ENCODE measurements at regions not wholly inside any gene's neighbourhood (a gene's known extent, or its start where the extent isn't known, plus 50 kb on each side); places are given as distances from the start of the nearest gene placed in this dataset.

- DNase-seq, result no peak
Observed at GRCh38 chr11:112404112-112404511, 143.5 kb upstream of the PLET1 start.

GRCh38 chr11:112408517-112408916, 147.9 kb upstream of the PLET1 start:
- no peak for DNase-seq

GRCh38 chr11:112410325-112410724, 149.7 kb upstream of the PLET1 start:
- no peak for DNase-seq

GRCh38 chr11:112412383-112412782, 151.7 kb upstream of the PLET1 start:
- no peak for DNase-seq

GRCh38 chr11:112417339-112417738, 156.7 kb upstream of the PLET1 start:
- DNase-seq, result no peak

- DNase-seq, result no peak
Observed at GRCh38 chr11:112418438-112418837, 157.8 kb upstream of the PLET1 start.

GRCh38 chr11:112421879-112422278, 161.2 kb upstream of the PLET1 start:
- no peak for DNase-seq

GRCh38 chr11:112425121-112425520, 164.5 kb upstream of the PLET1 start:
- DNase-seq, result no peak

- no peak for DNase-seq
Observed at GRCh38 chr11:112437096-112437495, 176.4 kb upstream of the PLET1 start.

- DNase-seq, result no peak
Observed at GRCh38 chr11:112439614-112440013, 179.0 kb upstream of the PLET1 start.

- DNase-seq, result peak; percentile 31
Observed at GRCh38 chr11:112440518-112440917, 179.9 kb upstream of the PLET1 start.

- DNase-seq, result no peak
Observed at GRCh38 chr11:112448168-112448567, 187.5 kb upstream of the PLET1 start.

GRCh38 chr11:112448806-112449205, 188.1 kb upstream of the PLET1 start:
- DNase-seq, result no peak

- no peak for DNase-seq
Observed at GRCh38 chr11:112451250-112451649, 190.6 kb upstream of the PLET1 start.

GRCh38 chr11:112453601-112454577, 193.2 kb upstream of the PLET1 start:
- peak; percentile 36 for DNase-seq

GRCh38 chr11:112454841-112455240, 194.2 kb upstream of the PLET1 start:
- DNase-seq, result no peak

GRCh38 chr11:112455791-112456190, 195.1 kb upstream of the PLET1 start:
- no peak for DNase-seq

- no peak for DNase-seq
Observed at GRCh38 chr11:112457532-112457931, 196.9 kb upstream of the PLET1 start.

- DNase-seq, result peak; percentile 25
Observed at GRCh38 chr11:112459001-112459400, 198.3 kb upstream of the PLET1 start.

- no peak for DNase-seq
Observed at GRCh38 chr11:112460141-112460540, 199.5 kb upstream of the PLET1 start.

- no peak for DNase-seq
Observed at GRCh38 chr11:112464949-112465348, 204.3 kb upstream of the PLET1 start.

GRCh38 chr11:112465433-112466024, 204.9 kb upstream of the PLET1 start:
- DNase-seq, result no peak

GRCh38 chr11:112467721-112468120, 207.1 kb upstream of the PLET1 start:
- DNase-seq, result no peak

- DNase-seq, result no peak
Observed at GRCh38 chr11:112469376-112469775, 208.7 kb upstream of the PLET1 start.
